Mammary epithelial cell (primary cell): ENCODE measurements at regions not wholly inside any gene's neighbourhood (a gene's known extent, or its start where the extent isn't known, plus 50 kb on each side); places are given as distances from the start of the nearest gene placed in this dataset.

Source experiments
- CTCF ChIP-seq, 2 donors: IDR thresholded peaks in 1 of 2; conservative IDR thresholded peaks in 1 of 2; 2 replicates each; pipeline ENCODE4 v1.5.1; 2011 to 2012; ENCODE audit warnings: inconsistent platforms in 2 of 2, low read length in 2 of 2, mild to moderate bottlenecking in 2 of 2, control low read depth in 1 of 2, low read depth in 1 of 2; ENCODE audit not compliant: insufficient read depth in 1 of 2; ENCODE audit errors: extremely low read depth in 1 of 2
- EZH2 ChIP-seq: IDR thresholded peaks from 2 replicates; pipeline ENCODE4 v1.6.1; 2012; ENCODE audit warnings: low read length, inconsistent platforms, borderline replicate concordance

DNA sequence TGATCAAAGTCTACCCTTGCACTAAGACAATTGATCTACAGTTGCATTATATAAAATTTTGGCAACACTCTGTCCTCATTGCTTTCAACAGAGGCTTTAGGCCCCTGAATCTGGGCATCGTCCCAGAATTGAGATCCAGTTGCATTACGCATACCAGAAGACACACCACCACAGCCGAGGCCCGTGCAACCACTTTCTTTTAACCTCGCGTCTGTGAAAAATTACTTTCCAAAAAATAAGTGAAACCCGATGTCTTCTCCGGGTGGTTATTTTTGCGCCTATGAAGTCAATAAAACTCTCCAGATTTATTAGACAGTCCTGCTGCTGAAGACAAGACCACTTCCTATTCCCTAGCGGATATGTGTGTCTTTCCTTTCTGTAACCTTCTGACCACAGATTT lies 52.1 kb upstream of the NFIB start:
- TF ChIP-seq CTCF (conservative IDR thresholded peaks at IDR 0.05 in 1 of 2, IDR thresholded peaks at IDR 0.05 in 1 of 2; ENCODE audit: extremely low read depth in 1 of 2, insufficient read depth in 1 of 2, low read depth in 1 of 2, low read length in 2 of 2) (no peak), EZH2 (no peak)
